ENCODE measurements at regions not wholly inside any gene's neighbourhood (a gene's known extent, or its start where the extent isn't known, plus 50 kb on each side); places are given as distances from the start of the nearest gene placed in this dataset.

DNA sequence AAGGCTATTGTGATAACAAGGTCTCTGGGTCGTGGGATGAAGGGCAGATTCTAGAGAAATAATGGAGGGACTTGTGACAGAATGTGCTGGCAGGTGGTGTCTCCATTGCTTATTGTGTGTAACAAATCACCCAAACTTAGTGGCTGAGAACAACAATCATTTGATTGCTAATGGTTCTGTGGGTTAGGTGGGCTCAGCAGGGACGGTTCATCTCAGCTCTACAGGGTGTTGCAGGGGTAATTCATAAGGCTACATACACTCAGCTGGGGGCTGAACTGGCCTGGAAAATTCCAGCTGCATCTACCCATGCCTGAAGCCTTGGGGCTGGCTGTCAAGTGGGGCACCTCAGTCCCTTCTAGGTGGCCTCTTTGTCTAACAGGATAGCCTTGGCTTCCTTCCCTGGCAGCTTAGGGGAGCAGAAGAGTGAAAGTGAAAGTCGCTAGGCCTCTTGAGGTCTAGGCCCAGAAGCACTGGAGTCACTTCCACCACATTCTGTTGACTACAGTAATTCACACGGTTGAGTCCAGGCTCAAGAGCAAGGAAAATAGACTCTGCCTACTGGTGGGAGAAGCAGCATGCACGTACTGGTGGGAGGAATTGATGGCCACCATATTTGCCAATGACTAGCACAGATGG lies 308.9 kb downstream of the MN1 start:
- Histone ChIP-seq H3K4me1 (ENCODE audit: control insufficient read depth in 2 of 2, insufficient read depth in 2 of 2, low read length in 2 of 2) (no peaks in the 10 kb centered on the region), H3K27me3 (replicated peaks in 1 of 4; ENCODE audit: control extremely low read depth in 1 of 4, control insufficient read depth in 3 of 4, insufficient read depth in 4 of 4, low read length in 3 of 4) (no peaks in the 10 kb centered on the region), H2AFZ (ENCODE audit: insufficient read depth, low read depth, low read length, poor library complexity, severe bottlenecking) (no peak overlapping the region), H3K9ac (ENCODE audit: low read length) (no peak overlapping the region), H3K9me3 (ENCODE audit: control extremely low read depth in 1 of 3, control insufficient read depth in 2 of 3, insufficient read depth in 1 of 3, low read length in 2 of 3) (peaks cover 0 to 18% (median 0%) of the 10 kb centered on the region in 3 donors), H3K79me2 (ENCODE audit: control insufficient read depth, insufficient read depth, low read length) (no peaks in the 10 kb centered on the region), H3K36me3 (replicated peaks in 1 of 2; ENCODE audit: control extremely low read depth in 1 of 2, control insufficient read depth in 1 of 2, extremely low read depth in 1 of 2, insufficient read depth in 2 of 2, low read length in 1 of 2) (no peaks in the 10 kb centered on the region), H4K20me1 (ENCODE audit: control insufficient read depth, insufficient read depth, low read length, poor library complexity, severe bottlenecking) (no peaks in the 10 kb centered on the region), H3K27ac (ENCODE audit: low read length in 2 of 2) (no peak overlapping the region), H3K4me3 (ENCODE audit: control extremely low read depth in 1 of 5, extremely low read depth in 1 of 5, insufficient read depth in 1 of 5, low read depth in 2 of 5, low read length in 4 of 5) (no peak overlapping the region), H3K4me2 (replicated peaks; ENCODE audit: low read depth, low read length, poor library complexity, severe bottlenecking) (no peak overlapping the region)
- Mint-ChIP-seq H3K9me3 (ENCODE audit: insufficient read depth) (peaks cover 8% of the 10 kb centered on the region), H3K4me3 (no peak overlapping the region), H3K27ac (no peak overlapping the region), H3K4me1 (no peaks in the 10 kb centered on the region), H3K27me3 (no peaks in the 10 kb centered on the region)
- no peak for TF ChIP-seq EZH2 (IDR thresholded peaks at IDR 0.05; ENCODE audit: borderline replicate concordance, insufficient read depth, low read depth, low read length, poor library complexity, severe bottlenecking)
- TF ChIP-seq, protein P1, sequence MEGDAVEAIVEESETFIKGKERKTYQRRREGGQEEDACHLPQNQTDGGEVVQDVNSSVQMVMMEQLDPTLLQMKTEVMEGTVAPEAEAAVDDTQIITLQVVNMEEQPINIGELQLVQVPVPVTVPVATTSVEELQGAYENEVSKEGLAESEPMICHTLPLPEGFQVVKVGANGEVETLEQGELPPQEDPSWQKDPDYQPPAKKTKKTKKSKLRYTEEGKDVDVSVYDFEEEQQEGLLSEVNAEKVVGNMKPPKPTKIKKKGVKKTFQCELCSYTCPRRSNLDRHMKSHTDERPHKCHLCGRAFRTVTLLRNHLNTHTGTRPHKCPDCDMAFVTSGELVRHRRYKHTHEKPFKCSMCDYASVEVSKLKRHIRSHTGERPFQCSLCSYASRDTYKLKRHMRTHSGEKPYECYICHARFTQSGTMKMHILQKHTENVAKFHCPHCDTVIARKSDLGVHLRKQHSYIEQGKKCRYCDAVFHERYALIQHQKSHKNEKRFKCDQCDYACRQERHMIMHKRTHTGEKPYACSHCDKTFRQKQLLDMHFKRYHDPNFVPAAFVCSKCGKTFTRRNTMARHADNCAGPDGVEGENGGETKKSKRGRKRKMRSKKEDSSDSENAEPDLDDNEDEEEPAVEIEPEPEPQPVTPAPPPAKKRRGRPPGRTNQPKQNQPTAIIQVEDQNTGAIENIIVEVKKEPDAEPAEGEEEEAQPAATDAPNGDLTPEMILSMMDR (IDR thresholded peaks at IDR 0.05) = no peak
- DNase-seq = no peak
- intact Hi-C loops (cut with micrococcal nuclease) = no loop called here
- WGBS (ENCODE audit: insufficient coverage) = 83% methylated on average over 5 of the region's 5 CpGs
- ChIA-PET POLR2A (no interaction called here), CTCF (no interaction called here)
- no peak for ATAC-seq (ENCODE audit: low read depth)

GRCh38 chr22:27493796-27494195 lies 307.8 kb downstream of the MN1 start:
- CTCF ChIA-PET = no interaction called here
- no peaks in the 10 kb centered on the region for H3K36me3 ChIP-seq (replicated peaks in 1 of 2; ENCODE audit: control extremely low read depth in 1 of 2, control insufficient read depth in 1 of 2, extremely low read depth in 1 of 2, insufficient read depth in 2 of 2, low read length in 1 of 2)
- no peaks in the 10 kb centered on the region for H3K27me3 ChIP-seq (replicated peaks in 1 of 4; ENCODE audit: control extremely low read depth in 1 of 4, control insufficient read depth in 3 of 4, insufficient read depth in 4 of 4, low read length in 3 of 4)
- H3K9ac ChIP-seq (ENCODE audit: low read length) = no peak overlapping the region
- H3K79me2 ChIP-seq (ENCODE audit: control insufficient read depth, insufficient read depth, low read length) = no peaks in the 10 kb centered on the region
- intact Hi-C loops (cut with micrococcal nuclease) = no loop called here
- peaks cover 0 to 18% (median 0%) of the 10 kb centered on the region in 3 donors for H3K9me3 ChIP-seq (ENCODE audit: control extremely low read depth in 1 of 3, control insufficient read depth in 2 of 3, insufficient read depth in 1 of 3, low read length in 2 of 3)
- H3K4me2 ChIP-seq (replicated peaks; ENCODE audit: low read depth, low read length, poor library complexity, severe bottlenecking) = no peak overlapping the region
- Mint-ChIP-seq H3K27me3 (no peaks in the 10 kb centered on the region), H3K4me1 (no peaks in the 10 kb centered on the region), H3K9me3 (ENCODE audit: insufficient read depth) (peaks cover 8% of the 10 kb centered on the region), H3K4me3 (no peak overlapping the region), H3K27ac (no peak overlapping the region)
- DNase-seq = no peak
- POLR2A ChIA-PET = no interaction called here
- H4K20me1 ChIP-seq (ENCODE audit: control insufficient read depth, insufficient read depth, low read length, poor library complexity, severe bottlenecking) = no peaks in the 10 kb centered on the region
- H3K4me3 ChIP-seq (ENCODE audit: control extremely low read depth in 1 of 5, extremely low read depth in 1 of 5, insufficient read depth in 1 of 5, low read depth in 2 of 5, low read length in 4 of 5) = no peak overlapping the region
- H3K27ac ChIP-seq (ENCODE audit: low read length in 2 of 2) = no peak overlapping the region
- 8% methylated on average over 2 of the region's 4 CpGs for WGBS (ENCODE audit: insufficient coverage)
- no peak overlapping the region for H2AFZ ChIP-seq (ENCODE audit: insufficient read depth, low read depth, low read length, poor library complexity, severe bottlenecking)
- TF ChIP-seq EZH2 (IDR thresholded peaks at IDR 0.05; ENCODE audit: borderline replicate concordance, insufficient read depth, low read depth, low read length, poor library complexity, severe bottlenecking) = no peak
- TF ChIP-seq, protein P1 (IDR thresholded peaks at IDR 0.05) = no peak
- no peaks in the 10 kb centered on the region for H3K4me1 ChIP-seq (ENCODE audit: control insufficient read depth in 2 of 2, insufficient read depth in 2 of 2, low read length in 2 of 2)
- ATAC-seq (ENCODE audit: low read depth) = no peak
